WERI-Rb-1 (cell line): ENCODE measurements at regions not wholly inside any gene's neighbourhood (a gene's known extent, or its start where the extent isn't known, plus 50 kb on each side); places are given as distances from the start of the nearest gene placed in this dataset.

ENCODE experiments used
- DNase-seq: peaks from one replicate; pipeline ENCODE4 v3.0.0-alpha.2; 2020
- H3K27ac ChIP-seq: fragments of 250-450 bp; sonication (Bioruptor Pico); 2 replicates; pipeline ENCODE4 v1.5.1; 2020; ENCODE audit warnings: mild to moderate bottlenecking, moderate library complexity
- H3K27me3 ChIP-seq: fragments of 250-450 bp; sonication (Bioruptor Pico); 2 replicates; pipeline ENCODE4 v1.5.1; 2021; ENCODE audit warnings: mild to moderate bottlenecking, low read depth, moderate library complexity; ENCODE audit not compliant: insufficient read depth, severe bottlenecking
- H3K36me3 ChIP-seq: fragments of 250-450 bp; sonication (Bioruptor Pico); 2 replicates; pipeline ENCODE4 v1.5.1; 2020; ENCODE audit warnings: mild to moderate bottlenecking, moderate library complexity
- H3K4me3 ChIP-seq: 2 replicates; pipeline ENCODE4 v1.5.1; 2011; ENCODE audit warnings: low read depth, mild to moderate bottlenecking, control low read depth, low read length
- H3K9me3 ChIP-seq: fragments of 250-450 bp; sonication (Bioruptor Pico); 2 replicates; pipeline ENCODE4 v1.5.1; 2021; ENCODE audit warnings: mild to moderate bottlenecking, moderate library complexity; ENCODE audit not compliant: severe bottlenecking
- CTCF ChIP-seq: IDR thresholded peaks from 2 replicates; pipeline ENCODE4 v1.5.1; 2011; ENCODE audit warnings: low read depth, mild to moderate bottlenecking, control low read depth, inconsistent platforms, low read length

GRCh38 chr4:18285357-18285756 lies 263.8 kb upstream of the LCORL start:
- TF ChIP-seq CTCF = no peak
- Histone ChIP-seq H3K9me3 (peaks cover 3% of the 10 kb centered on the region), H3K36me3 (no peaks in the 10 kb centered on the region), H3K27ac (no peak overlapping the region), H3K4me3 (no peak overlapping the region), H3K27me3 (no peaks in the 10 kb centered on the region)
- no peak for DNase-seq

- no peaks in the 10 kb centered on the region for H3K27me3 ChIP-seq
- H3K36me3 ChIP-seq = no peaks in the 10 kb centered on the region
- no peak for DNase-seq
- no peak for TF ChIP-seq CTCF
- H3K9me3 ChIP-seq = peaks cover under 1% of the 10 kb centered on the region
- H3K4me3 ChIP-seq = no peak overlapping the region
- H3K27ac ChIP-seq = no peak overlapping the region
Measured at GRCh38 chr4:18278244-18278643, 256.7 kb upstream of the LCORL start.

- H3K4me3 ChIP-seq = no peak overlapping the region
- H3K27ac ChIP-seq = no peak overlapping the region
- peaks cover 8% of the 10 kb centered on the region for H3K9me3 ChIP-seq
- no peaks in the 10 kb centered on the region for H3K27me3 ChIP-seq
- DNase-seq = no peak
- H3K36me3 ChIP-seq = no peaks in the 10 kb centered on the region
- no peak for TF ChIP-seq CTCF
Measured at GRCh38 chr4:18262832-18263231, 241.3 kb upstream of the LCORL start.

GRCh38 chr4:18252052-18252451 lies 230.5 kb upstream of the LCORL start:
- no peak overlapping the region for H3K27ac ChIP-seq
- H3K4me3 ChIP-seq = no peak overlapping the region
- no peaks in the 10 kb centered on the region for H3K36me3 ChIP-seq
- no peaks in the 10 kb centered on the region for H3K9me3 ChIP-seq
- no peaks in the 10 kb centered on the region for H3K27me3 ChIP-seq
- no peak for TF ChIP-seq CTCF
- DNase-seq = no peak

GRCh38 chr4:18250564-18250963 lies 229.0 kb upstream of the LCORL start:
- no peaks in the 10 kb centered on the region for H3K36me3 ChIP-seq
- H3K4me3 ChIP-seq = no peak overlapping the region
- H3K27me3 ChIP-seq = no peaks in the 10 kb centered on the region
- no peak for TF ChIP-seq CTCF
- no peaks in the 10 kb centered on the region for H3K9me3 ChIP-seq
- no peak overlapping the region for H3K27ac ChIP-seq
- DNase-seq = no peak

- no peaks in the 10 kb centered on the region for H3K27me3 ChIP-seq
- H3K9me3 ChIP-seq = no peaks in the 10 kb centered on the region
- H3K27ac ChIP-seq = no peak overlapping the region
- DNase-seq = no peak
- no peak overlapping the region for H3K4me3 ChIP-seq
- no peaks in the 10 kb centered on the region for H3K36me3 ChIP-seq
- no peak for TF ChIP-seq CTCF
Measured at GRCh38 chr4:18248611-18249010, 227.1 kb upstream of the LCORL start.
